B cell (primary cell): ENCODE measurements at regions not wholly inside any gene's neighbourhood (a gene's known extent, or its start where the extent isn't known, plus 50 kb on each side); places are given as distances from the start of the nearest gene placed in this dataset.

Experiments
- ATAC-seq: fragments of 200-7000 bp; cut with Tn5 transposase; one replicate; pipeline ENCODE4 v1.10.0; 2021; ENCODE audit warnings: low read depth, mild to moderate bottlenecking, moderate number of reproducible peaks, moderate library complexity
- CTCF ChIA-PET: fragments of 350-600 bp; sonication (Branson Sonifier 250); formaldehyde crosslinking; loops from one replicate; lab custom pipeline; 2021; ENCODE audit warnings: antibody characterized with exemption, inconsistent platforms; lab: Charles Lee
- POLR2A ChIA-PET: fragments of 350-600 bp; sonication (Branson Sonifier 250); formaldehyde crosslinking; loops from one replicate; lab custom pipeline; 2021; ENCODE audit warnings: antibody characterized with exemption; lab: Charles Lee
- DNase-seq: peaks from one replicate; pipeline ENCODE4 v3.0.0; 2013
- H2AFZ ChIP-seq: 2 replicates; pipeline ENCODE4 v1.6.1; 2012; ENCODE audit warnings: mild to moderate bottlenecking, low read depth, low read length; ENCODE audit not compliant: insufficient read depth, poor library complexity, severe bottlenecking
- H3K27ac ChIP-seq, 2 donors: 1 replicate in 1 of 2; 2 replicates in 1 of 2; pipeline ENCODE4 v1.5.1; 2012 to 2013; ENCODE audit warnings: low read length in 2 of 2, mild to moderate bottlenecking in 2 of 2, moderate library complexity in 1 of 2
- H3K27me3 ChIP-seq, 4 experiments: fragments of 200-600 bp in 1 of 4; sonication (generic) in 1 of 4; replicated peaks in 1 of 4; 1 replicate in 2 of 4; 2 replicates in 2 of 4; pipeline versions ENCODE4 v1.6.1 to v1.7.0; 2013 to 2016; ENCODE audit warnings: low read length in 3 of 4, mild to moderate bottlenecking in 2 of 4, mixed read lengths in 1 of 4, moderate library complexity in 1 of 4; ENCODE audit not compliant: insufficient read depth in 4 of 4, control insufficient read depth in 3 of 4; ENCODE audit errors: control extremely low read depth in 1 of 4
- H3K36me3 ChIP-seq, 2 experiments: replicated peaks in 1 of 2; 1 replicate in 1 of 2; 2 replicates in 1 of 2; pipeline versions ENCODE4 v1.6.1 to v1.7.1; 2013; ENCODE audit warnings: low read length in 1 of 2; ENCODE audit not compliant: insufficient read depth in 2 of 2, control insufficient read depth in 1 of 2; ENCODE audit errors: control extremely low read depth in 1 of 2, extremely low read depth in 1 of 2
- H3K4me1 ChIP-seq, 2 donors: fragments of 200-600 bp in 1 of 2; sonication (generic) in 1 of 2; 1 replicate in 1 of 2; 2 replicates in 1 of 2; pipeline versions ENCODE4 v1.5.1 to v1.6.1; 2013 to 2017; ENCODE audit warnings: low read length in 2 of 2; ENCODE audit not compliant: control insufficient read depth in 2 of 2, insufficient read depth in 2 of 2
- H3K4me2 ChIP-seq: replicated peaks from 2 replicates; pipeline ENCODE3; 2012; ENCODE audit warnings: mild to moderate bottlenecking, low read depth, low read length; ENCODE audit not compliant: poor library complexity, severe bottlenecking
- H3K4me3 ChIP-seq, 5 experiments: fragments of 200-600 bp in 1 of 5; sonication (generic) in 1 of 5; 1 replicate in 3 of 5; 2 replicates in 2 of 5; pipeline versions ENCODE4 v1.5.1 to v1.7.0; 2011 to 2016; ENCODE audit warnings: low read length in 4 of 5, mild to moderate bottlenecking in 4 of 5, low read depth in 2 of 5, control low read depth in 1 of 5, moderate library complexity in 1 of 5; ENCODE audit not compliant: insufficient read depth in 1 of 5; ENCODE audit errors: control extremely low read depth in 1 of 5, extremely low read depth in 1 of 5
- H3K79me2 ChIP-seq: fragments of 200-600 bp; sonication (generic); one replicate; pipeline ENCODE4 v1.6.0; 2016; ENCODE audit warnings: low read length; ENCODE audit not compliant: control insufficient read depth, insufficient read depth
- H3K9ac ChIP-seq: fragments of 200-600 bp; sonication (generic); 2 replicates; pipeline ENCODE4 v1.6.1; 2017; ENCODE audit warnings: mild to moderate bottlenecking, low read length, moderate library complexity
- H3K9me3 ChIP-seq, 3 donors: one replicate each; pipeline versions ENCODE4 v1.6.1 to v1.7.1; 2013; ENCODE audit warnings: low read length in 2 of 3; ENCODE audit not compliant: control insufficient read depth in 2 of 3, insufficient read depth in 1 of 3; ENCODE audit errors: control extremely low read depth in 1 of 3
- H4K20me1 ChIP-seq: 2 replicates; pipeline ENCODE4 v1.6.0; 2012; ENCODE audit warnings: mild to moderate bottlenecking, low read length; ENCODE audit not compliant: insufficient read depth, control insufficient read depth, poor library complexity, severe bottlenecking
- H3K27ac Mint-ChIP-seq: one replicate; pipeline ENCODE4 v1.8.0; 2021; ENCODE audit warnings: mixed read lengths
- H3K27me3 Mint-ChIP-seq: one replicate; pipeline ENCODE4 v1.8.0; 2021; ENCODE audit warnings: mixed read lengths
- H3K4me1 Mint-ChIP-seq: one replicate; pipeline ENCODE4 v1.8.0; 2021; ENCODE audit warnings: mixed read lengths
- H3K4me3 Mint-ChIP-seq: one replicate; pipeline ENCODE4 v1.8.0; 2021; ENCODE audit warnings: mixed read lengths
- H3K9me3 Mint-ChIP-seq: one replicate; pipeline ENCODE4 v1.8.0; 2022; ENCODE audit warnings: mixed read lengths; ENCODE audit not compliant: insufficient read depth
- CTCF ChIP-seq: fragments of 200-600 bp; IDR thresholded peaks from one replicate; pipeline ENCODE4 v1.8.0; 2022; ENCODE audit warnings: antibody characterized with exemption, mild to moderate bottlenecking
- EZH2 ChIP-seq: IDR thresholded peaks from 2 replicates; pipeline ENCODE4 v1.6.1; 2012; ENCODE audit warnings: borderline replicate concordance, low read depth, mild to moderate bottlenecking, moderate library complexity, low read length; ENCODE audit not compliant: insufficient read depth, poor library complexity, severe bottlenecking
- WGBS: methylation state at CpG from one replicate; pipeline ENCODE4 v1.1.5; 2013; ENCODE audit warnings: missing lambda C conversion rate; ENCODE audit not compliant: insufficient coverage; 5-methylcytosine and 5-hydroxymethylcytosine counted together
- intact Hi-C: fragments of 100-400 bp; cut with micrococcal nuclease; formaldehyde crosslinking; loops from one replicate; pipeline ENCODE4 v1.10.0; 2022

- H3K4me2 ChIP-seq, result no peak overlapping the region
- CTCF ChIA-PET, result no interaction called here
Observed at GRCh38 chr4:30950737-30951136, 230.6 kb downstream of the PCDH7 start.

GRCh38 chr4:30952526-30953219 lies 232.5 kb downstream of the PCDH7 start:
- WGBS, result no CpG with 5 or more reads among the region's 4 CpGs
- H3K9me3 Mint-ChIP-seq, result peaks cover 3% of the 10 kb centered on the region
- H3K9ac ChIP-seq, result no peak overlapping the region
- POLR2A ChIA-PET, result no interaction called here
- ATAC-seq (no peak), DNase-seq (no peak)
- no peaks in the 10 kb centered on the region for H3K4me1 Mint-ChIP-seq
- H3K27me3 ChIP-seq, result no peaks in the 10 kb centered on the region
- intact Hi-C loops, result no loop called here
- H3K27ac ChIP-seq, result no peak overlapping the region
- no peak overlapping the region for H3K4me3 ChIP-seq
- H3K79me2 ChIP-seq, result no peaks in the 10 kb centered on the region
- H3K27ac Mint-ChIP-seq, result no peak overlapping the region
- no peaks in the 10 kb centered on the region for H3K36me3 ChIP-seq
- H3K27me3 Mint-ChIP-seq, result no peaks in the 10 kb centered on the region
- H3K4me3 Mint-ChIP-seq, result no peak overlapping the region
- H3K4me1 ChIP-seq, result no peaks in the 10 kb centered on the region
- CTCF ChIA-PET, result no interaction called here
- no peak overlapping the region for H2AFZ ChIP-seq
- H3K4me2 ChIP-seq, result no peak overlapping the region
- TF ChIP-seq CTCF (no peak), EZH2 (no peak)
- H4K20me1 ChIP-seq, result no peaks in the 10 kb centered on the region
- no peaks in the 10 kb centered on the region for H3K9me3 ChIP-seq

More at GRCh38 chr4:30950737-30951136, 230.6 kb downstream of the PCDH7 start:
- peaks cover 3% of the 10 kb centered on the region for H3K9me3 Mint-ChIP-seq
- intact Hi-C loops, result no loop called here
- no peaks in the 10 kb centered on the region for H3K4me1 ChIP-seq
- no peak for TF ChIP-seq EZH2
- TF ChIP-seq CTCF, result no peak
- ATAC-seq (no peak), DNase-seq (no peak)
- no peaks in the 10 kb centered on the region for H3K4me1 Mint-ChIP-seq
- no peaks in the 10 kb centered on the region for H4K20me1 ChIP-seq
- H3K79me2 ChIP-seq, result no peaks in the 10 kb centered on the region
- H3K9ac ChIP-seq, result no peak overlapping the region
- H2AFZ ChIP-seq, result no peak overlapping the region
- H3K4me3 Mint-ChIP-seq, result no peak overlapping the region
- H3K9me3 ChIP-seq, result no peaks in the 10 kb centered on the region
- WGBS, result 33% methylated on average over 1 of the region's 3 CpGs
- POLR2A ChIA-PET, result no interaction called here
- H3K27me3 ChIP-seq, result no peaks in the 10 kb centered on the region
- H3K4me3 ChIP-seq, result no peak overlapping the region
- H3K36me3 ChIP-seq, result no peaks in the 10 kb centered on the region
- no peak overlapping the region for H3K27ac ChIP-seq
- H3K27me3 Mint-ChIP-seq, result no peaks in the 10 kb centered on the region
- H3K27ac Mint-ChIP-seq, result no peak overlapping the region
